ENCODE measurements at regions not wholly inside any gene's neighbourhood (a gene's known extent, or its start where the extent isn't known, plus 50 kb on each side); places are given as distances from the start of the nearest gene placed in this dataset.

DNA sequence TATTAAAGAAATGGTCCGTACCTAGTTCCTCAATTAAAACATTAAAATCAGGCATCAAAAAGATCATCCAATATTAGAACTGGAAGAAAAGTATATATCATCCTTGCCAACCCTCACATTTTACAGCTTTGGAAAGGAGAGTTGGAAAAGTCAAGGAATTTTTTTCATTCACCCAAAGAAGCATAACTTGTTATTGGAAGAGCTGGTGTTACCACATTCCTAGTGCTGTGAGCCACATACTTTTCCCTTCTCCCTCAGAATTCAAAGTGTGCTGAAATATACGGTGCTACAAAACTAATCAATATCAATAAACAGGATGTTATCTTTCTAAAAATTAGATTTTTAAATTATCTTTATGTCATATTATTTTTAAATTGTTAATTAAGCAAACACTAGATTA is 202.1 kb upstream of the FAT3 start:
- no peaks in the 10 kb centered on the region for H3K4me1 ChIP-seq
- intact Hi-C loops (cut with DNase I; ENCODE audit: low total_unique reads) (no loop called here), in situ Hi-C loops (cut with MboI; ENCODE audit: low sequenced_read_pairs in 4 of 4) (no loop called here)
- ATAC-seq (no peak), DNase-seq (no peak)
- no peak overlapping the region for H3K27ac ChIP-seq
- H3K4me3 ChIP-seq = no peak overlapping the region
- H3K9me3 ChIP-seq = no peaks in the 10 kb centered on the region
- no peaks in the 10 kb centered on the region for H3K36me3 ChIP-seq
- no peaks in the 10 kb centered on the region for H3K27me3 ChIP-seq
- TF ChIP-seq, protein P1, sequence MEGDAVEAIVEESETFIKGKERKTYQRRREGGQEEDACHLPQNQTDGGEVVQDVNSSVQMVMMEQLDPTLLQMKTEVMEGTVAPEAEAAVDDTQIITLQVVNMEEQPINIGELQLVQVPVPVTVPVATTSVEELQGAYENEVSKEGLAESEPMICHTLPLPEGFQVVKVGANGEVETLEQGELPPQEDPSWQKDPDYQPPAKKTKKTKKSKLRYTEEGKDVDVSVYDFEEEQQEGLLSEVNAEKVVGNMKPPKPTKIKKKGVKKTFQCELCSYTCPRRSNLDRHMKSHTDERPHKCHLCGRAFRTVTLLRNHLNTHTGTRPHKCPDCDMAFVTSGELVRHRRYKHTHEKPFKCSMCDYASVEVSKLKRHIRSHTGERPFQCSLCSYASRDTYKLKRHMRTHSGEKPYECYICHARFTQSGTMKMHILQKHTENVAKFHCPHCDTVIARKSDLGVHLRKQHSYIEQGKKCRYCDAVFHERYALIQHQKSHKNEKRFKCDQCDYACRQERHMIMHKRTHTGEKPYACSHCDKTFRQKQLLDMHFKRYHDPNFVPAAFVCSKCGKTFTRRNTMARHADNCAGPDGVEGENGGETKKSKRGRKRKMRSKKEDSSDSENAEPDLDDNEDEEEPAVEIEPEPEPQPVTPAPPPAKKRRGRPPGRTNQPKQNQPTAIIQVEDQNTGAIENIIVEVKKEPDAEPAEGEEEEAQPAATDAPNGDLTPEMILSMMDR (IDR thresholded peaks at IDR 0.05 in 4 of 5, conservative IDR thresholded peaks at IDR 0.05 in 1 of 5) = no peak
- no peak for TF ChIP-seq POLR2A (IDR thresholded peaks at IDR 0.05)

DNA sequence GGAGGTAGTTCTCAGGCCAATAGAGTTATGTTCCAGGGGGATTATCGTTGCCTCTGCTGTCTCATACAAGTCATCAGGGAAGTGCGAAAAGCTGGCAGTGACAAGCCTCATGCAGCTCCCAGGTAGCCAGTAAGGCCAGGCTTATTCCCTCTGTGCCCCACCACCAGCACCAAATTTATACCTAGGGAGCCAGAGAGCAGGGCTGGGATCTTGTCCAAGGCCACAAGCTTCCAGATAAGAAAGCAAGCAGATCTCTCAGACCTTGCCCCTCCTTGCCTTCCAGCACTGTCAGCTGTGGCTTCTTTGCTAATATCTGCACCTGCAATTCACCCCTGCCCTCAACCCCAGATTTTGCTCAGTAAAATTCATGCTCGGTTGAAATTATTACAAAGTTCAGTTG is 206.3 kb upstream of the FAT3 start:
- ATAC-seq (no peak), DNase-seq (no peak)
- in situ Hi-C loops (cut with MboI; ENCODE audit: low sequenced_read_pairs in 4 of 4) = no loop called here

DNA sequence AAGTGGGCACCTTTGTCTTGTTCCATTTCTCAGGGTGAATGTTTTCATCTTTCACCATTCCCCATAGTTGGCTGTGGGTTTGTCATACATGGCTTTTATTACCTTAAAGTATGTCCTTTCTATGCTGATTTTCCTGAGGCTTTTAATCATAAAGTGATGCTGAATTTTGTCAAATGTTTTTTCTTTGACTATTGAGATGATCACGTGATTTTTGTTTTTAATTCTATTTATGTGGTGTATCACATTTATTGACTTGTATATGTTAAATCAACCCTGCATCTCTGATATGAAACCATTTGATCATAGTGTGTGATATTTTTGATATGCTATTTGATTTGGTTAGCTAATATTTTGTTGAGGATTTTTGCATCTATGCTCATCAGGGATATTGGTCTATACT is 216.4 kb upstream of the FAT3 start:
- TF ChIP-seq POLR2A (IDR thresholded peaks at IDR 0.05) = no peak
- TF ChIP-seq, protein P1 (IDR thresholded peaks at IDR 0.05 in 4 of 5, conservative IDR thresholded peaks at IDR 0.05 in 1 of 5) = no peak
- in situ Hi-C loops (cut with MboI; ENCODE audit: low sequenced_read_pairs in 4 of 4) = no loop called here
- Histone ChIP-seq H3K27me3 (no peaks in the 10 kb centered on the region), H3K9me3 (no peaks in the 10 kb centered on the region), H3K27ac (no peak overlapping the region), H3K36me3 (no peaks in the 10 kb centered on the region), H3K4me1 (no peaks in the 10 kb centered on the region), H3K4me3 (no peak overlapping the region)
- DNase-seq = no peak
- no peak for ATAC-seq
- intact Hi-C loops (cut with DNase I; ENCODE audit: low total_unique reads) = no loop called here

More for the DNA sequence above, 206.3 kb upstream of the FAT3 start:
- no peaks in the 10 kb centered on the region for H3K4me1 ChIP-seq
- TF ChIP-seq, protein P1 (IDR thresholded peaks at IDR 0.05 in 4 of 5, conservative IDR thresholded peaks at IDR 0.05 in 1 of 5) = no peak
- no peak for TF ChIP-seq POLR2A (IDR thresholded peaks at IDR 0.05)
- H3K36me3 ChIP-seq = no peaks in the 10 kb centered on the region
- no peaks in the 10 kb centered on the region for H3K27me3 ChIP-seq
- no peak overlapping the region for H3K27ac ChIP-seq
- intact Hi-C loops (cut with DNase I; ENCODE audit: low total_unique reads) = loop anchor here (2.0 kb wide), 1 partner anchor 20 kb away; no protein-coding TSS in a partner anchor
- H3K9me3 ChIP-seq = no peaks in the 10 kb centered on the region
- H3K4me3 ChIP-seq = no peak overlapping the region

DNA sequence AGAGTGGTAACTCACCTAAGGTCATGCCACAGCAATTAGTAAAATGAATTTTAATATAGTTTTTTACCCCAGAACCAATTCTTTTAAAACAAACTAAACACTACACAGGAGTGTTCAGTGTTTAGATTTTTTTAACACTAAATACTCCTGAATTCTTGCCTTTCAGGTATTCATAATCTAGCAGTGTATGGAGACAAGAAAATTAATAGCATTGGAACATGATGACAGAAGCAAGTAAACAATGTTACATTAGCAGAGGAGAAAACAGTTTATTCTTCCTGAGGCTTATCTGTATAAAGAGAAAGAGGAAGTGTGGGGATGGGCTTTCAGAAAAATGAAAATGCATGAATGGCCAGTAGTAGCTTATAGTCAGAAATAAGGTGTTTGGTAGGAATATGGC is 222.1 kb upstream of the FAT3 start:
- TF ChIP-seq, protein P1 (IDR thresholded peaks at IDR 0.05 in 4 of 5, conservative IDR thresholded peaks at IDR 0.05 in 1 of 5) = no peak
- TF ChIP-seq POLR2A (IDR thresholded peaks at IDR 0.05) = no peak
- intact Hi-C loops (cut with DNase I; ENCODE audit: low total_unique reads) = no loop called here
- Histone ChIP-seq H3K27me3 (no peaks in the 10 kb centered on the region), H3K27ac (no peak overlapping the region), H3K4me1 (no peaks in the 10 kb centered on the region), H3K9me3 (no peaks in the 10 kb centered on the region), H3K4me3 (no peak overlapping the region), H3K36me3 (no peaks in the 10 kb centered on the region)
- ATAC-seq = no peak
- no peak for DNase-seq
- in situ Hi-C loops (cut with MboI; ENCODE audit: low sequenced_read_pairs in 4 of 4) = no loop called here

DNA sequence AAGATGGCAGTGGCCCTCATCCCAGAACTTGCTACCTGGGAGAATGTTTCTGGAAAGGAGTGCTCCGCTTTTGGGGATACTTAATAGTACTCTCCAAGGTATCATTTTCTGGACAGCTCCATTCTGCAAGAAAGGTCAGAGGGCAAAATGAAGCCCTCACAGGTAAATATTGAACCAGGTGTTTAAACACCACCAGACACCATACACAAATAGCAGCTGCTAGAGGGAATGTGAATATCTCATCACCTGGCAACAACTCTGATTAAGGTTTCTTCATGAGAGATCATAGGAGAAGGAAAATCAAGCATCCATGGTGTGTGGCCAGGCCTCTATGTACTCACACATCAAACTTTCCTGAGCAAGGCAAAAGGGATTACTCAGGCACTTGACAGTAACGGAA is 226.1 kb upstream of the FAT3 start:
- Histone ChIP-seq H3K36me3 (no peaks in the 10 kb centered on the region), H3K27me3 (no peaks in the 10 kb centered on the region), H3K4me1 (peaks cover 0 to 10% of the 10 kb centered on the region in 2 donors), H3K4me3 (no peak overlapping the region), H3K9me3 (no peaks in the 10 kb centered on the region), H3K27ac (no peak overlapping the region)
- DNase-seq (no peak), ATAC-seq (no peak)
- in situ Hi-C loops (cut with MboI; ENCODE audit: low sequenced_read_pairs in 4 of 4) (no loop called here), intact Hi-C loops (cut with DNase I; ENCODE audit: low total_unique reads) (no loop called here)
- TF ChIP-seq, protein P1 (IDR thresholded peaks at IDR 0.05 in 4 of 5, conservative IDR thresholded peaks at IDR 0.05 in 1 of 5) = no peak
- no peak for TF ChIP-seq POLR2A (IDR thresholded peaks at IDR 0.05)
